ENCODE measurements at regions not wholly inside any gene's neighbourhood (a gene's known extent, or its start where the extent isn't known, plus 50 kb on each side); places are given as distances from the start of the nearest gene placed in this dataset.

DNA sequence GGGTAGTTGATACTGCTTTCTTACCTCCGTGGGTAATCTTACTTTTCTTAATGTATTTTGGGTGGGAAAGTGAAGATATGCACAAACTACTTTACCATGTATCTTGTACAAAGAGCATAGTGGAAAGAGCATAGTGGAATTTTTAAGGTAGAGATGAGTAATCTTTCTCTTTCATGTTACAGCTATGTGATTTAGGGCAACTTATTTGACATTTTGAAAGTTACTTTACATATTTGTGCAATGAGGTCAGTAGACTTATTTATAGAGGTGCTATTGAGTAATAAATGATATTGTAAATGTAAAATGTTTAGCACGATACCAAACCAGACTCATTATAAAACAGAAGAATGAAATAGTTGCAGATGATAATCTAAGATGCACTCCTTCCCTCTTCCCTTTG is 351.2 kb downstream of the TRAM1L1 start:
- Mint-ChIP-seq H3K4me3 (no peak overlapping the region), H3K27ac (no peak overlapping the region), H3K27me3 (ENCODE audit: insufficient read depth, low read depth, poor library complexity) (no peaks in the 10 kb centered on the region), H3K36me3 (ENCODE audit: low read depth) (no peaks in the 10 kb centered on the region), H3K9me3 (no peaks in the 10 kb centered on the region), H3K4me1 (no peaks in the 10 kb centered on the region)
- H3F3A ChIP-seq (replicated peaks; ENCODE audit: low read depth), result no peaks in the 10 kb centered on the region
- DNase-seq (ENCODE audit: low spot score) (no peak), ATAC-seq (no peak)
- no peaks in the 10 kb centered on the region for H3K4me1 ChIP-seq (ENCODE audit: insufficient read depth)
- H3K36me3 ChIP-seq (ENCODE audit: insufficient read depth), result no peaks in the 10 kb centered on the region
- no peaks in the 10 kb centered on the region for H4K20me1 ChIP-seq (replicated peaks; ENCODE audit: insufficient read depth)
- H2AFZ ChIP-seq, result no peak overlapping the region
- H3K27ac ChIP-seq (ENCODE audit: low read depth), result no peak overlapping the region
- H3K4me2 ChIP-seq, result no peak overlapping the region
- H3K79me2 ChIP-seq (replicated peaks; ENCODE audit: insufficient read depth), result no peaks in the 10 kb centered on the region
- no peak overlapping the region for H3K4me3 ChIP-seq
- TF ChIP-seq ZNF114 (CRISPR knock-in tag; IDR thresholded peaks at IDR 0.05) (no peak), POLR2AphosphoS5 (IDR thresholded peaks at IDR 0.05; ENCODE audit: low read depth) (no peak), JUNB (IDR thresholded peaks at IDR 0.05; ENCODE audit: unreplicated experiment) (no peak), CREB1 (CRISPR knock-in tag; IDR thresholded peaks at IDR 0.05; ENCODE audit: low read depth) (no peak), NANOG (IDR thresholded peaks at IDR 0.05; ENCODE audit: borderline replicate concordance) (no peak), EZH2phosphoT487 (IDR thresholded peaks at IDR 0.05; ENCODE audit: unreplicated experiment) (no peak), STAT1 (IDR thresholded peaks at IDR 0.05; ENCODE audit: unreplicated experiment) (no peak), EZH2 (IDR thresholded peaks at IDR 0.05; ENCODE audit: low read depth, unreplicated experiment) (no peak), ZNF331 (CRISPR knock-in tag; IDR thresholded peaks at IDR 0.05; ENCODE audit: low read depth) (no peak)
- TF ChIP-seq, protein P1, sequence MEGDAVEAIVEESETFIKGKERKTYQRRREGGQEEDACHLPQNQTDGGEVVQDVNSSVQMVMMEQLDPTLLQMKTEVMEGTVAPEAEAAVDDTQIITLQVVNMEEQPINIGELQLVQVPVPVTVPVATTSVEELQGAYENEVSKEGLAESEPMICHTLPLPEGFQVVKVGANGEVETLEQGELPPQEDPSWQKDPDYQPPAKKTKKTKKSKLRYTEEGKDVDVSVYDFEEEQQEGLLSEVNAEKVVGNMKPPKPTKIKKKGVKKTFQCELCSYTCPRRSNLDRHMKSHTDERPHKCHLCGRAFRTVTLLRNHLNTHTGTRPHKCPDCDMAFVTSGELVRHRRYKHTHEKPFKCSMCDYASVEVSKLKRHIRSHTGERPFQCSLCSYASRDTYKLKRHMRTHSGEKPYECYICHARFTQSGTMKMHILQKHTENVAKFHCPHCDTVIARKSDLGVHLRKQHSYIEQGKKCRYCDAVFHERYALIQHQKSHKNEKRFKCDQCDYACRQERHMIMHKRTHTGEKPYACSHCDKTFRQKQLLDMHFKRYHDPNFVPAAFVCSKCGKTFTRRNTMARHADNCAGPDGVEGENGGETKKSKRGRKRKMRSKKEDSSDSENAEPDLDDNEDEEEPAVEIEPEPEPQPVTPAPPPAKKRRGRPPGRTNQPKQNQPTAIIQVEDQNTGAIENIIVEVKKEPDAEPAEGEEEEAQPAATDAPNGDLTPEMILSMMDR (conservative IDR thresholded peaks at IDR 0.05; ENCODE audit: low read depth in 2 of 2), result no peak
- TF ChIP-seq, protein P2, sequence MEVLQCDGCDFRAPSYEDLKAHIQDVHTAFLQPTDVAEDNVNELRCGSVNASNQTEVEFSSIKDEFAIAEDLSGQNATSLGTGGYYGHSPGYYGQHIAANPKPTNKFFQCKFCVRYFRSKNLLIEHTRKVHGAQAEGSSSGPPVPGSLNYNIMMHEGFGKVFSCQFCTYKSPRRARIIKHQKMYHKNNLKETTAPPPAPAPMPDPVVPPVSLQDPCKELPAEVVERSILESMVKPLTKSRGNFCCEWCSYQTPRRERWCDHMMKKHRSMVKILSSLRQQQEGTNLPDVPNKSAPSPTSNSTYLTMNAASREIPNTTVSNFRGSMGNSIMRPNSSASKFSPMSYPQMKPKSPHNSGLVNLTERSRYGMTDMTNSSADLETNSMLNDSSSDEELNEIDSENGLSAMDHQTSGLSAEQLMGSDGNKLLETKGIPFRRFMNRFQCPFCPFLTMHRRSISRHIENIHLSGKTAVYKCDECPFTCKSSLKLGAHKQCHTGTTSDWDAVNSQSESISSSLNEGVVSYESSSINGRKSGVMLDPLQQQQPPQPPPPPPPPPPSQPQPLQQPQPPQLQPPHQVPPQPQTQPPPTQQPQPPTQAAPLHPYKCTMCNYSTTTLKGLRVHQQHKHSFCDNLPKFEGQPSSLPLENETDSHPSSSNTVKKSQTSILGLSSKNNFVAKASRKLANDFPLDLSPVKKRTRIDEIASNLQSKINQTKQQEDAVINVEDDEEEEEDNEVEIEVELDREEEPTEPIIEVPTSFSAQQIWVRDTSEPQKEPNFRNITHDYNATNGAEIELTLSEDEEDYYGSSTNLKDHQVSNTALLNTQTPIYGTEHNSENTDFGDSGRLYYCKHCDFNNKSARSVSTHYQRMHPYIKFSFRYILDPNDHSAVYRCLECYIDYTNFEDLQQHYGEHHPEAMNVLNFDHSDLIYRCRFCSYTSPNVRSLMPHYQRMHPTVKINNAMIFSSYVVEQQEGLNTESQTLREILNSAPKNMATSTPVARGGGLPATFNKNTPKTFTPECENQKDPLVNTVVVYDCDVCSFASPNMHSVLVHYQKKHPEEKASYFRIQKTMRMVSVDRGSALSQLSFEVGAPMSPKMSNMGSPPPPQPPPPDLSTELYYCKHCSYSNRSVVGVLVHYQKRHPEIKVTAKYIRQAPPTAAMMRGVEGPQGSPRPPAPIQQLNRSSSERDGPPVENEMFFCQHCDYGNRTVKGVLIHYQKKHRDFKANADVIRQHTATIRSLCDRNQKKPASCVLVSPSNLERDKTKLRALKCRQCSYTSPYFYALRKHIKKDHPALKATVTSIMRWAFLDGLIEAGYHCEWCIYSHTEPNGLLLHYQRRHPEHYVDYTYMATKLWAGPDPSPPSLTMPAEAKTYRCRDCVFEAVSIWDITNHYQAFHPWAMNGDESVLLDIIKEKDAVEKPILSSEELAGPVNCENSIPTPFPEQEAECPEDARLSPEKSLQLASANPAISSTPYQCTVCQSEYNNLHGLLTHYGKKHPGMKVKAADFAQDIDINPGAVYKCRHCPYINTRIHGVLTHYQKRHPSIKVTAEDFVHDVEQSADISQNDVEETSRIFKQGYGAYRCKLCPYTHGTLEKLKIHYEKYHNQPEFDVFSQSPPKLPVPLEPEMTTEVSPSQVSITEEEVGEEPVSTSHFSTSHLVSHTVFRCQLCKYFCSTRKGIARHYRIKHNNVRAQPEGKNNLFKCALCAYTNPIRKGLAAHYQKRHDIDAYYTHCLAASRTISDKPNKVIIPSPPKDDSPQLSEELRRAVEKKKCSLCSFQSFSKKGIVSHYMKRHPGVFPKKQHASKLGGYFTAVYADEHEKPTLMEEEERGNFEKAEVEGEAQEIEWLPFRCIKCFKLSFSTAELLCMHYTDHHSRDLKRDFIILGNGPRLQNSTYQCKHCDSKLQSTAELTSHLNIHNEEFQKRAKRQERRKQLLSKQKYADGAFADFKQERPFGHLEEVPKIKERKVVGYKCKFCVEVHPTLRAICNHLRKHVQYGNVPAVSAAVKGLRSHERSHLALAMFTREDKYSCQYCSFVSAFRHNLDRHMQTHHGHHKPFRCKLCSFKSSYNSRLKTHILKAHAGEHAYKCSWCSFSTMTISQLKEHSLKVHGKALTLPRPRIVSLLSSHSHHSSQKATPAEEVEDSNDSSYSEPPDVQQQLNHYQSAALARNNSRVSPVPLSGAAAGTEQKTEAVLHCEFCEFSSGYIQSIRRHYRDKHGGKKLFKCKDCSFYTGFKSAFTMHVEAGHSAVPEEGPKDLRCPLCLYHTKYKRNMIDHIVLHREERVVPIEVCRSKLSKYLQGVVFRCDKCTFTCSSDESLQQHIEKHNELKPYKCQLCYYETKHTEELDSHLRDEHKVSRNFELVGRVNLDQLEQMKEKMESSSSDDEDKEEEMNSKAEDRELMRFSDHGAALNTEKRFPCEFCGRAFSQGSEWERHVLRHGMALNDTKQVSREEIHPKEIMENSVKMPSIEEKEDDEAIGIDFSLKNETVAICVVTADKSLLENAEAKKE (CRISPR knock-in tag; IDR thresholded peaks at IDR 0.05), result no peak
- TF ChIP-seq, protein P3, sequence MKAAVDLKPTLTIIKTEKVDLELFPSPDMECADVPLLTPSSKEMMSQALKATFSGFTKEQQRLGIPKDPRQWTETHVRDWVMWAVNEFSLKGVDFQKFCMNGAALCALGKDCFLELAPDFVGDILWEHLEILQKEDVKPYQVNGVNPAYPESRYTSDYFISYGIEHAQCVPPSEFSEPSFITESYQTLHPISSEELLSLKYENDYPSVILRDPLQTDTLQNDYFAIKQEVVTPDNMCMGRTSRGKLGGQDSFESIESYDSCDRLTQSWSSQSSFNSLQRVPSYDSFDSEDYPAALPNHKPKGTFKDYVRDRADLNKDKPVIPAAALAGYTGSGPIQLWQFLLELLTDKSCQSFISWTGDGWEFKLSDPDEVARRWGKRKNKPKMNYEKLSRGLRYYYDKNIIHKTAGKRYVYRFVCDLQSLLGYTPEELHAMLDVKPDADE (IDR thresholded peaks at IDR 0.05), result no peak
- TF ChIP-seq, protein P4, sequence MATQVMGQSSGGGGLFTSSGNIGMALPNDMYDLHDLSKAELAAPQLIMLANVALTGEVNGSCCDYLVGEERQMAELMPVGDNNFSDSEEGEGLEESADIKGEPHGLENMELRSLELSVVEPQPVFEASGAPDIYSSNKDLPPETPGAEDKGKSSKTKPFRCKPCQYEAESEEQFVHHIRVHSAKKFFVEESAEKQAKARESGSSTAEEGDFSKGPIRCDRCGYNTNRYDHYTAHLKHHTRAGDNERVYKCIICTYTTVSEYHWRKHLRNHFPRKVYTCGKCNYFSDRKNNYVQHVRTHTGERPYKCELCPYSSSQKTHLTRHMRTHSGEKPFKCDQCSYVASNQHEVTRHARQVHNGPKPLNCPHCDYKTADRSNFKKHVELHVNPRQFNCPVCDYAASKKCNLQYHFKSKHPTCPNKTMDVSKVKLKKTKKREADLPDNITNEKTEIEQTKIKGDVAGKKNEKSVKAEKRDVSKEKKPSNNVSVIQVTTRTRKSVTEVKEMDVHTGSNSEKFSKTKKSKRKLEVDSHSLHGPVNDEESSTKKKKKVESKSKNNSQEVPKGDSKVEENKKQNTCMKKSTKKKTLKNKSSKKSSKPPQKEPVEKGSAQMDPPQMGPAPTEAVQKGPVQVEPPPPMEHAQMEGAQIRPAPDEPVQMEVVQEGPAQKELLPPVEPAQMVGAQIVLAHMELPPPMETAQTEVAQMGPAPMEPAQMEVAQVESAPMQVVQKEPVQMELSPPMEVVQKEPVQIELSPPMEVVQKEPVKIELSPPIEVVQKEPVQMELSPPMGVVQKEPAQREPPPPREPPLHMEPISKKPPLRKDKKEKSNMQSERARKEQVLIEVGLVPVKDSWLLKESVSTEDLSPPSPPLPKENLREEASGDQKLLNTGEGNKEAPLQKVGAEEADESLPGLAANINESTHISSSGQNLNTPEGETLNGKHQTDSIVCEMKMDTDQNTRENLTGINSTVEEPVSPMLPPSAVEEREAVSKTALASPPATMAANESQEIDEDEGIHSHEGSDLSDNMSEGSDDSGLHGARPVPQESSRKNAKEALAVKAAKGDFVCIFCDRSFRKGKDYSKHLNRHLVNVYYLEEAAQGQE (IDR thresholded peaks at IDR 0.05; ENCODE audit: unreplicated experiment), result no peak
- no peaks in the 10 kb centered on the region for H3K27me3 ChIP-seq (ENCODE audit: insufficient read depth)
- no peaks in the 10 kb centered on the region for H3K9me2 ChIP-seq (ENCODE audit: insufficient read depth)

Measured in GM23338 (cell line).